BLaER1 treated with 17β-estradiol and CSF1 and Interleukin-3, amounts not matched to agents 10 nM and 100 nM (cell line): ENCODE measurements at regions not wholly inside any gene's neighbourhood (a gene's known extent, or its start where the extent isn't known, plus 50 kb on each side); places are given as distances from the start of the nearest gene placed in this dataset.

ENCODE experiments used
- H3K27ac ChIP-seq, 11 experiments: shearing (Covaris generic); formaldehyde crosslinking; 2 replicates each; pipeline ENCODE4 v1.8.1; 2022
- H3K27me3 ChIP-seq, 11 experiments: shearing (Covaris generic); formaldehyde crosslinking; 2 replicates each; pipeline ENCODE4 v1.8.1; 2022
- H3K36me3 ChIP-seq, 11 experiments: shearing (Covaris generic); formaldehyde crosslinking; 2 replicates each; pipeline ENCODE4 v1.8.1; 2022
- H3K4me1 ChIP-seq, 10 experiments: shearing (Covaris generic); formaldehyde crosslinking; 2 replicates each; pipeline ENCODE4 v1.8.1; 2022
- H3K4me2 ChIP-seq, 11 experiments: shearing (Covaris generic); formaldehyde crosslinking; 2 replicates each; pipeline ENCODE4 v1.8.1; 2022
- H3K4me3 ChIP-seq, 10 experiments: shearing (Covaris generic); formaldehyde crosslinking; 2 replicates each; pipeline ENCODE4 v1.8.1; 2022
- H3K9ac ChIP-seq, 11 experiments: shearing (Covaris generic); formaldehyde crosslinking; 2 replicates each; pipeline ENCODE4 v1.8.1; 2022
- H3K9me3 ChIP-seq, 11 experiments: shearing (Covaris generic); formaldehyde crosslinking; replicated peaks in 1 of 11; 2 replicates each; pipeline ENCODE4 v1.8.1; 2022
- H4K20me1 ChIP-seq, 11 experiments: shearing (Covaris generic); formaldehyde crosslinking; 2 replicates each; pipeline ENCODE4 v1.8.1; 2022
- Cebpa-rat ChIP-seq, 11 experiments: shearing (Covaris generic); IDR thresholded peaks; 2 replicates each; pipeline ENCODE4 v1.8.1; 2022

- no peaks in the 10 kb centered on the region for H4K20me1 ChIP-seq
- no peaks in the 10 kb centered on the region for H3K36me3 ChIP-seq
- no peak overlapping the region for H3K4me2 ChIP-seq
- H3K9me3 ChIP-seq, result no peaks in the 10 kb centered on the region
- no peak overlapping the region for H3K9ac ChIP-seq
- H3K27ac ChIP-seq, result no peak overlapping the region
- peaks cover 0 to 9% (median 0%) of the 10 kb centered on the region in 10 experiments; a peak in 3 of 20 replicates for H3K4me1 ChIP-seq
- H3K4me3 ChIP-seq, result no peak overlapping the region
- no peaks in the 10 kb centered on the region for H3K27me3 ChIP-seq
- no peak for TF ChIP-seq Cebpa-rat (IDR thresholded peaks at IDR 0.05)
Observed at GRCh38 chr15:62846131-62846804, 196.3 kb upstream of the TPM1 start.

- H3K27me3 ChIP-seq, result no peaks in the 10 kb centered on the region
- no peak overlapping the region for H3K9ac ChIP-seq
Observed at GRCh38 chr15:62846805-62847495, 195.6 kb upstream of the TPM1 start.

GRCh38 chr15:62847900-62848489 is 194.6 kb upstream of the TPM1 start:
- Histone ChIP-seq H3K4me2 (peak overlapping the region in 2 of 11 experiments; percentile 8 to 18; a peak in 1 of 22 replicates), H3K4me1 (peaks cover 0 to 9% (median 0%) of the 10 kb centered on the region in 10 experiments; a peak in 3 of 20 replicates), H3K9me3 (no peaks in the 10 kb centered on the region), H3K36me3 (no peaks in the 10 kb centered on the region), H3K9ac (no peak overlapping the region), H3K27ac (no peak overlapping the region), H4K20me1 (no peaks in the 10 kb centered on the region), H3K4me3 (no peak overlapping the region), H3K27me3 (no peaks in the 10 kb centered on the region)
- no peak for TF ChIP-seq Cebpa-rat (IDR thresholded peaks at IDR 0.05)

More at GRCh38 chr15:62846805-62847495, 195.6 kb upstream of the TPM1 start:
- TF ChIP-seq Cebpa-rat (IDR thresholded peaks at IDR 0.05), result no peak
- no peak overlapping the region for H3K27ac ChIP-seq
- no peak overlapping the region for H3K4me3 ChIP-seq
- H3K4me1 ChIP-seq, result peaks cover 0 to 9% (median 0%) of the 10 kb centered on the region in 10 experiments; a peak in 3 of 20 replicates
- H3K4me2 ChIP-seq, result no peak overlapping the region
- no peaks in the 10 kb centered on the region for H3K36me3 ChIP-seq
- H4K20me1 ChIP-seq, result no peaks in the 10 kb centered on the region
- no peaks in the 10 kb centered on the region for H3K9me3 ChIP-seq

GRCh38 chr15:62848632-62849050 is 193.9 kb upstream of the TPM1 start:
- no peak for TF ChIP-seq Cebpa-rat (IDR thresholded peaks at IDR 0.05)
- Histone ChIP-seq H3K36me3 (no peaks in the 10 kb centered on the region), H3K9ac (no peak overlapping the region), H3K27ac (no peak overlapping the region), H3K27me3 (no peaks in the 10 kb centered on the region), H3K9me3 (no peaks in the 10 kb centered on the region), H3K4me3 (no peak overlapping the region), H3K4me1 (peaks cover 0 to 9% (median 0%) of the 10 kb centered on the region in 10 experiments; a peak in 3 of 20 replicates), H3K4me2 (peak overlapping the region in 2 of 11 experiments; percentile 8 to 18; a peak in 2 of 22 replicates), H4K20me1 (no peaks in the 10 kb centered on the region)

- H3K36me3 ChIP-seq, result no peaks in the 10 kb centered on the region
- H3K27me3 ChIP-seq, result no peaks in the 10 kb centered on the region
- H3K4me2 ChIP-seq, result no peak overlapping the region
- no peak overlapping the region for H3K27ac ChIP-seq
- no peak for TF ChIP-seq Cebpa-rat (IDR thresholded peaks at IDR 0.05)
- no peak overlapping the region for H3K4me3 ChIP-seq
- H3K4me1 ChIP-seq, result peaks cover 0 to 9% (median 0%) of the 10 kb centered on the region in 10 experiments; a peak in 3 of 20 replicates
- no peaks in the 10 kb centered on the region for H3K9me3 ChIP-seq
- no peak overlapping the region for H3K9ac ChIP-seq
- H4K20me1 ChIP-seq, result no peaks in the 10 kb centered on the region
Observed at GRCh38 chr15:62849316-62850106, 193.0 kb upstream of the TPM1 start.

GRCh38 chr15:62850318-62850717 is 192.2 kb upstream of the TPM1 start:
- H3K27me3 ChIP-seq, result no peaks in the 10 kb centered on the region
- H3K9ac ChIP-seq, result no peak overlapping the region
- no peaks in the 10 kb centered on the region for H3K9me3 ChIP-seq
- no peak overlapping the region for H3K4me3 ChIP-seq
- peaks cover 0 to 9% (median 0%) of the 10 kb centered on the region in 10 experiments; a peak in 3 of 20 replicates for H3K4me1 ChIP-seq
- H3K27ac ChIP-seq, result no peak overlapping the region
- TF ChIP-seq Cebpa-rat (IDR thresholded peaks at IDR 0.05), result no peak
- no peak overlapping the region for H3K4me2 ChIP-seq
- no peaks in the 10 kb centered on the region for H4K20me1 ChIP-seq
- no peaks in the 10 kb centered on the region for H3K36me3 ChIP-seq

GRCh38 chr15:62850791-62851291 is 191.7 kb upstream of the TPM1 start:
- Histone ChIP-seq H3K9ac (no peak overlapping the region), H3K4me2 (no peak overlapping the region), H3K36me3 (no peaks in the 10 kb centered on the region), H4K20me1 (no peaks in the 10 kb centered on the region), H3K27me3 (no peaks in the 10 kb centered on the region), H3K4me3 (no peak overlapping the region), H3K27ac (no peak overlapping the region), H3K4me1 (peaks cover 0 to 9% (median 0%) of the 10 kb centered on the region in 10 experiments; a peak in 3 of 20 replicates), H3K9me3 (no peaks in the 10 kb centered on the region)
- TF ChIP-seq Cebpa-rat (IDR thresholded peaks at IDR 0.05), result no peak

GRCh38 chr15:62853114-62853840 is 189.3 kb upstream of the TPM1 start:
- Histone ChIP-seq H3K4me2 (no peak overlapping the region), H3K36me3 (no peaks in the 10 kb centered on the region), H3K4me1 (peaks cover 0 to 8% (median 0%) of the 10 kb centered on the region in 10 experiments; a peak in 3 of 20 replicates), H3K27ac (no peak overlapping the region), H4K20me1 (no peaks in the 10 kb centered on the region), H3K9ac (no peak overlapping the region), H3K27me3 (no peaks in the 10 kb centered on the region), H3K9me3 (no peaks in the 10 kb centered on the region), H3K4me3 (no peak overlapping the region)
- 0 out of 22 replicates have a peak, but pooled peaks of 1 of the 11 experiments have one; percentile 6 for TF ChIP-seq Cebpa-rat (IDR thresholded peaks at IDR 0.05)
